Neural progenitor cell (in vitro differentiated cells): ENCODE measurements at regions not wholly inside any gene's neighbourhood (a gene's known extent, or its start where the extent isn't known, plus 50 kb on each side); places are given as distances from the start of the nearest gene placed in this dataset.

Experiments used
- DNase-seq: peaks from one replicate; pipeline ENCODE4 v3.0.0-alpha.2; 2016; ENCODE audit warnings: low spot score
- H2AFZ ChIP-seq: fragments of 200-600 bp; sonication (generic); replicated peaks from 2 replicates; pipeline ENCODE4 v1.6.1; 2016; ENCODE audit warnings: antibody characterized with exemption
- H3F3A ChIP-seq: fragments of 200-600 bp; sonication (generic); 2 replicates; pipeline ENCODE4 v1.6.1; 2016; ENCODE audit warnings: antibody characterized with exemption, low read depth
- H3K27ac ChIP-seq: fragments of 200-600 bp; sonication (generic); 2 replicates; pipeline ENCODE4 v1.5.1; 2016; ENCODE audit warnings: mild to moderate bottlenecking
- H3K27me3 ChIP-seq: fragments of 200-600 bp; sonication (generic); 2 replicates; pipeline ENCODE4 v1.6.1; 2016; ENCODE audit warnings: mild to moderate bottlenecking, moderate library complexity
- H3K36me3 ChIP-seq: fragments of 200-600 bp; sonication (generic); 2 replicates; pipeline ENCODE4 v1.5.1; 2016
- H3K4me1 ChIP-seq: fragments of 200-600 bp; sonication (generic); 2 replicates; pipeline ENCODE4 v1.6.1; 2016; ENCODE audit warnings: mixed run types
- H3K4me2 ChIP-seq: fragments of 200-600 bp; sonication (generic); 2 replicates; pipeline ENCODE4 v1.6.1; 2016
- H3K4me3 ChIP-seq: fragments of 200-600 bp; sonication (generic); 2 replicates; pipeline ENCODE4 v1.5.1; 2016
- H3K79me2 ChIP-seq: fragments of 200-600 bp; sonication (generic); 2 replicates; pipeline ENCODE4 v1.6.1; 2016; ENCODE audit warnings: low read depth
- H3K9ac ChIP-seq: fragments of 200-600 bp; sonication (generic); 2 replicates; pipeline ENCODE4 v1.6.1; 2016
- H3K9me3 ChIP-seq: fragments of 200-600 bp; sonication (generic); 2 replicates; pipeline ENCODE4 v1.5.1; 2016; ENCODE audit warnings: low read depth
- H4K20me1 ChIP-seq: fragments of 200-600 bp; sonication (generic); 2 replicates; pipeline ENCODE4 v1.6.1; 2016; ENCODE audit warnings: low read depth
- H3K27ac Mint-ChIP-seq: 3 replicates; pipeline ENCODE4 v1.8.0; 2021; ENCODE audit warnings: mixed read lengths
- H3K27me3 Mint-ChIP-seq: 2 replicates; pipeline ENCODE4 v1.8.0; 2022; ENCODE audit warnings: low read depth, mild to moderate bottlenecking, inconsistent platforms, moderate library complexity, mixed read lengths; ENCODE audit not compliant: insufficient read depth
- H3K36me3 Mint-ChIP-seq: 3 replicates; pipeline ENCODE4 v1.8.0; 2021; ENCODE audit warnings: mixed read lengths
- H3K4me1 Mint-ChIP-seq: 3 replicates; pipeline ENCODE4 v1.8.0; 2021; ENCODE audit warnings: mixed read lengths
- H3K4me3 Mint-ChIP-seq: 3 replicates; pipeline ENCODE4 v1.8.0; 2021; ENCODE audit warnings: mild to moderate bottlenecking, moderate library complexity, mixed read lengths
- H3K9me3 Mint-ChIP-seq: 3 replicates; pipeline ENCODE4 v1.8.0; 2020; ENCODE audit warnings: mixed read lengths
- CTCF ChIP-seq: fragments of 200-600 bp; sonication (generic); IDR thresholded peaks from 2 replicates; pipeline ENCODE4 v1.5.1; 2017; ENCODE audit warnings: antibody characterized with exemption, mild to moderate bottlenecking
- EZH2 ChIP-seq: fragments of 200-600 bp; sonication (generic); IDR thresholded peaks from 2 replicates; pipeline ENCODE4 v1.6.1; 2017; ENCODE audit warnings: antibody characterized with exemption, mild to moderate bottlenecking, moderate library complexity
- EZH2phosphoT487 ChIP-seq: fragments of 200-600 bp; sonication (generic); IDR thresholded peaks from 2 replicates; pipeline ENCODE4 v1.6.1; 2017; ENCODE audit warnings: antibody characterized with exemption

DNA sequence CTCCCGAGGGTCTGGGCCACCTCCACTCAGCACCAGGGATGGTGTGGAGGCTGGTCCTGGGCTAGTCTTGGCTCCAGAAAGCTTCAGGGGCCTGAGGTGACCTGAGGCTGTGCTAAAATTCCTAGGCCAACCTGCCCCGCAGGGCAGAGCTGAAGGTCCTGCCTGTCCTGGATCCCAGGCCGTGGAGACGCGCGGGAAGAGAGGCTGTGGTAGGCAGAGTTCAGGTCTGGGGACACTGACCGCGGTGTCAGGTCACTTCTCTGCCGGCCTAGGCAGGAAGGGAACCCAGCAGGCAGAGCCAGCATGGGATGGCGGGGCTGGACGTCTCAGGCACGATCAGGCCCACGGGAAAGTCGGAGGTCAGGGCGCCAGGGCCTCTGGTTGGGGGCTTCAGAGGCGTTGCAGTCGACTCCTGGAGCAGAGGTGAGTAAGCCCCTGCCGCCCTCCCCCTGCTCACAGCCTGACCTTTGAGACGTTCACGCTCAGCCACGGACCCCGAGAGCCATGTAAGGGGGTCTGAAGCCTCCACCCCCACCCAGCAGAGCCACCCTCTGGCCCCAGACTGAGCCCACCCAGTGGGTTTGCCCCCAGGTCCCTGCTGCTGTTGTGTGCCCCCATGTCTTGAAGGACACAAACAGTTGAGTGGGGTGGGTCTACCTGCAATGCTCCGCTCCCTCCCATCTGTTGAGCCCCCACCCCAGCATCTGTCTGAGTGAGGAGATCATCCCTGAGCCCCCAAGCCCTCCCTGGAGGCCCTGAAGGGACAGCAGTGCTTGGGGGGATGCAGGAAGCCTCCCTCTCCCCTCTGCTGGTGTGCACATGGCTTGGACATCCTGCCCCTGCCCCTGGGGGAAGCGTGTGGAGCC, 142.7 kb downstream of the KIF26A start:
- Mint-ChIP-seq H3K27me3 (peaks cover 12% of the 10 kb centered on the region), H3K36me3 (no peaks in the 10 kb centered on the region), H3K4me3 (no peak overlapping the region), H3K9me3 (no peaks in the 10 kb centered on the region), H3K27ac (no peak overlapping the region), H3K4me1 (peaks cover 38% of the 10 kb centered on the region)
- Histone ChIP-seq H3K27ac (no peak overlapping the region), H3K36me3 (no peaks in the 10 kb centered on the region), H3F3A (no peaks in the 10 kb centered on the region), H4K20me1 (no peaks in the 10 kb centered on the region), H3K4me1 (peaks cover 15% of the 10 kb centered on the region), H3K4me2 (no peak overlapping the region), H3K9ac (no peak overlapping the region), H2AFZ (no peak overlapping the region), H3K4me3 (no peak overlapping the region), H3K9me3 (no peaks in the 10 kb centered on the region), H3K27me3 (no peaks in the 10 kb centered on the region), H3K79me2 (no peaks in the 10 kb centered on the region)
- peak; percentile 30 for DNase-seq
- TF ChIP-seq EZH2: no peak
- no peak for TF ChIP-seq CTCF
- no peak for TF ChIP-seq EZH2phosphoT487

DNA sequence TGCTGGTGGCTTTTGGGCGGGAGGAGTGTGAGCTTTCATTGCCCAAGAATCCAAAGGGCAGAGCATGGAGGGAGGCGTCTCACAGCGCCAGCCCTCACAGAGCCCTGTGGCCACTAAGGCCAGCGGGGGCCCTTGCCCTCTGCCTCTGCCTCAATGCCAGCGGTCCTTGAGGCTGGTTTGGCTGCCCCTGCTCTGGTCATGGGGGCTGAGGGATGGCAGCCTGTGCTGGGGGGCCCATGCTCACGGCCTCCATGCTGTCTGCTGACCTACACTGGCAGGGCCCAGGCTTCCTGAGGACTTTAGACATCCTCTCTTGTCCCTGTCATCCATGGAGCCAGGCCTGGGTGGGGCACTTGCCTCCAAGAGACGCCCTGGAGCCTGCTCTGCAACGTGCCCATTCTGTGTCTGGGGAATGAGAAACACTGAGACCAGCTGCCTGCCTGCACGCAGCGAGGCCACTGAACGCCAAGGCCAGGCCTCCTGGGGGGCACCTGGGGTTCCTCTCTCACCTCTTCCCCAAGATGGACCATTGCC, 143.4 kb downstream of the KIF26A start:
- no peak overlapping the region for H3K4me3 ChIP-seq
- Mint-ChIP-seq H3K27ac (no peak overlapping the region), H3K9me3 (no peaks in the 10 kb centered on the region), H3K36me3 (no peaks in the 10 kb centered on the region), H3K27me3 (peaks cover 12% of the 10 kb centered on the region), H3K4me3 (no peak overlapping the region), H3K4me1 (peaks cover 36% of the 10 kb centered on the region)
- no peaks in the 10 kb centered on the region for H3K9me3 ChIP-seq
- no peaks in the 10 kb centered on the region for H3K27me3 ChIP-seq
- H3F3A ChIP-seq: no peaks in the 10 kb centered on the region
- no peak overlapping the region for H3K4me2 ChIP-seq
- TF ChIP-seq CTCF (no peak), EZH2 (no peak), EZH2phosphoT487 (no peak)
- no peak overlapping the region for H2AFZ ChIP-seq
- no peaks in the 10 kb centered on the region for H3K36me3 ChIP-seq
- DNase-seq: no peak
- no peak overlapping the region for H3K27ac ChIP-seq
- H3K79me2 ChIP-seq: no peaks in the 10 kb centered on the region
- H3K4me1 ChIP-seq: peaks cover 15% of the 10 kb centered on the region
- H4K20me1 ChIP-seq: no peaks in the 10 kb centered on the region
- no peak overlapping the region for H3K9ac ChIP-seq

DNA sequence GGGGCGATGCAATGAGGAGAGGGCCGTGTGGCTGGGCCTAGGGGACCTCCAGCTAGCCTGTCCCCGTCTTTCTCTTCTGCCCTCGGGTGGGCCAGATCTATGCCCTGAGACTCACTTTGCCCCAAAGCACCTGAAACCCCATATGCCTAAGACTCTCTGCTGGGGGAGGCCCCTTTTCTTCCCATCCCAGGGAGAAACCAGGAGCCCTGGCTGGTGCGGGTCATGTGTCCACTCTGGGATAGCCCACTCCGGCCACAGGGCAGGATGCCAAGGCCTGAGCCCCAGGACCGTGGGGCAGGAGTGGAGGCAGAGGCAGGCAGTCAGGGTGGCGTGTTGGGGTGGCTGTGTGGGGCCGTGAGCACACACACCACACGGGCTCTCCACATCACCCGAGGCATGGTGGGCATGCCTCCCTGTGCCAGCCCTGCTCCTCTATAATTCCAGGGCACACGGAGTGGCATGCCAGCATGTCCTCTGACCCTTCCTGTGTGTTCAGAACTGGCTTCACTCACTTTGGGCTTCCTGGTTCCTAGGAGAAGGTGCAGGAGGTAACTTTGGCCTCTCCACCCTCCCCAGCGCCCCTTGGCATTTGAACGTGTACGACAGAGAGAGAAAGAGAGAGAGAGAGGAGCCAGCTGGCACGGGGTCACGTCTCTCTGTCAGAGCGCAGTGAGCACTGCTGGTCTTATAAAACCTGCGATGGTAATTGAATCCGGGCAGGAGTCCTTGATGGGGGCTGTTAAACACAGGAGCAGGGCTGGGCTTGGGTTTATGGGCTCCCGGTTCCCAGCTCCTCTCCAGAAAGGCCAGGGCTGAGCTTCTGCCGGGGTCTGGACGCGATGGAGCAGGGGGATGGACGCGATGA, 144.2 kb downstream of the KIF26A start:
- H3F3A ChIP-seq: no peaks in the 10 kb centered on the region
- H3K9ac ChIP-seq: no peak overlapping the region
- no peaks in the 10 kb centered on the region for H3K9me3 ChIP-seq
- H3K4me2 ChIP-seq: no peak overlapping the region
- no peak overlapping the region for H2AFZ ChIP-seq
- DNase-seq: no peak
- Mint-ChIP-seq H3K9me3 (no peaks in the 10 kb centered on the region), H3K27ac (peak overlapping the region; percentile 95), H3K4me3 (no peak overlapping the region), H3K27me3 (peaks cover 10% of the 10 kb centered on the region), H3K36me3 (no peaks in the 10 kb centered on the region), H3K4me1 (peaks cover 35% of the 10 kb centered on the region)
- peaks cover 15% of the 10 kb centered on the region for H3K4me1 ChIP-seq
- no peaks in the 10 kb centered on the region for H3K36me3 ChIP-seq
- H4K20me1 ChIP-seq: no peaks in the 10 kb centered on the region
- no peaks in the 10 kb centered on the region for H3K79me2 ChIP-seq
- H3K27ac ChIP-seq: no peak overlapping the region
- no peak overlapping the region for H3K4me3 ChIP-seq
- TF ChIP-seq EZH2 (no peak), CTCF (no peak), EZH2phosphoT487 (no peak)
- no peaks in the 10 kb centered on the region for H3K27me3 ChIP-seq
